Caco-2 (cell line): ENCODE measurements at regions not wholly inside any gene's neighbourhood (a gene's known extent, or its start where the extent isn't known, plus 50 kb on each side); places are given as distances from the start of the nearest gene placed in this dataset.
"Not testable (repeated sequence)": the region's sequence is repeated elsewhere in the genome, so short reads cannot be mapped to it uniquely, and the experiment has no call there.

Source experiments
- BruUV-seq: library from RNA; stranded (reverse); fragments of 400-500 nt; replicated peaks from 2 replicates; lab custom pipeline; 2021; lab: Mats Ljungman, UMichigan
- CTCF ChIA-PET: fragments of 300-600 bp; sonication (Branson Sonifier 250); formaldehyde crosslinking; loops from one replicate; lab custom pipeline; 2022; ENCODE audit warnings: antibody characterized with exemption; lab: Charles Lee
- POLR2A ChIA-PET: fragments of 300-600 bp; sonication (Branson Sonifier 250); formaldehyde crosslinking; loops from one replicate; lab custom pipeline; 2022; ENCODE audit warnings: antibody characterized with exemption; lab: Charles Lee
- DNase-seq, 2 experiments: peaks; one replicate each; pipeline versions ENCODE4 v3.0.0 to v3.0.0-alpha.2; 2020 to 2022
- H3K27me3 ChIP-seq: replicated peaks from 2 replicates; pipeline ENCODE4 v1.6.0; 2011; ENCODE audit warnings: low read length; ENCODE audit not compliant: control insufficient read depth, insufficient read depth
- H3K36me3 ChIP-seq: 2 replicates; pipeline ENCODE4 v1.5.1; 2011; ENCODE audit warnings: low read length; ENCODE audit not compliant: control insufficient read depth, insufficient read depth
- H3K4me1 ChIP-seq: fragments of 250-450 bp; sonication (Bioruptor Pico); 2 replicates; pipeline ENCODE4 v1.5.1; 2020; ENCODE audit warnings: mild to moderate bottlenecking
- H3K4me3 ChIP-seq: 2 replicates; pipeline ENCODE4 v1.5.1; 2011; ENCODE audit warnings: low read depth, mild to moderate bottlenecking, control low read depth, low read length
- H3K9me3 ChIP-seq: fragments of 250-450 bp; sonication (Bioruptor Pico); 2 replicates; pipeline ENCODE4 v1.5.1; 2020; ENCODE audit warnings: mild to moderate bottlenecking, moderate library complexity
- H3K27ac Mint-ChIP-seq: one replicate; pipeline ENCODE4 v1.8.0; 2022; ENCODE audit warnings: mixed read lengths; ENCODE audit not compliant: unreplicated experiment
- H3K27me3 Mint-ChIP-seq: one replicate; pipeline ENCODE4 v1.8.0; 2022; ENCODE audit warnings: mixed read lengths; ENCODE audit not compliant: insufficient read depth, unreplicated experiment
- H3K36me3 Mint-ChIP-seq: one replicate; pipeline ENCODE4 v1.8.0; 2022; ENCODE audit warnings: mild to moderate bottlenecking, mixed read lengths; ENCODE audit not compliant: insufficient read depth, unreplicated experiment
- H3K4me1 Mint-ChIP-seq: one replicate; pipeline ENCODE4 v1.8.0; 2022; ENCODE audit warnings: low read depth, mixed read lengths; ENCODE audit not compliant: unreplicated experiment
- H3K4me3 Mint-ChIP-seq: one replicate; pipeline ENCODE4 v1.8.0; 2022; ENCODE audit warnings: mild to moderate bottlenecking, moderate library complexity, mixed read lengths; ENCODE audit not compliant: unreplicated experiment
- H3K9me3 Mint-ChIP-seq: one replicate; pipeline ENCODE4 v1.8.0; 2022; ENCODE audit warnings: mixed read lengths; ENCODE audit not compliant: unreplicated experiment
- intact Hi-C: fragments of 100-400 bp; cut with micrococcal nuclease; formaldehyde crosslinking; loops from one replicate; pipeline ENCODE4 v1.10.0; 2022; ENCODE audit not compliant: unreplicated experiment
- TF ChIP-seq, protein P1 (sequence below), 2 experiments: fragments of 200-600 bp in 1 of 2; IDR thresholded peaks; 1 replicate in 1 of 2; 2 replicates in 1 of 2; pipeline versions ENCODE4 v1.5.1 to v1.8.0; 2011 to 2022; ENCODE audit warnings: antibody characterized with exemption in 1 of 2, control low read depth in 1 of 2, inconsistent platforms in 1 of 2, low read depth in 1 of 2, low read length in 1 of 2, mild to moderate bottlenecking in 1 of 2, moderate library complexity in 1 of 2; ENCODE audit not compliant: insufficient read depth in 1 of 2, severe bottlenecking in 1 of 2, unreplicated experiment in 1 of 2

- ChIA-PET CTCF (interaction anchor here (0.6 kb wide), 1 partner anchor 19 kb away, joined by 4 read pairs; no protein-coding TSS in a partner anchor), POLR2A (no interaction called here)
- Mint-ChIP-seq H3K4me3 (no peak overlapping the region), H3K27ac (no peak overlapping the region), H3K9me3 (peaks cover 22% of the 10 kb centered on the region), H3K36me3 (no peaks in the 10 kb centered on the region), H3K27me3 (peaks cover 14% of the 10 kb centered on the region), H3K4me1 (no peaks in the 10 kb centered on the region)
- Histone ChIP-seq H3K27me3 (no peaks in the 10 kb centered on the region), H3K4me3 (no peak overlapping the region), H3K4me1 (no peaks in the 10 kb centered on the region), H3K36me3 (no peaks in the 10 kb centered on the region), H3K9me3 (no peaks in the 10 kb centered on the region)
- no peak for DNase-seq
- BruUV-seq: no TSS peak
- intact Hi-C loops: no loop called here
- TF ChIP-seq, protein P1, sequence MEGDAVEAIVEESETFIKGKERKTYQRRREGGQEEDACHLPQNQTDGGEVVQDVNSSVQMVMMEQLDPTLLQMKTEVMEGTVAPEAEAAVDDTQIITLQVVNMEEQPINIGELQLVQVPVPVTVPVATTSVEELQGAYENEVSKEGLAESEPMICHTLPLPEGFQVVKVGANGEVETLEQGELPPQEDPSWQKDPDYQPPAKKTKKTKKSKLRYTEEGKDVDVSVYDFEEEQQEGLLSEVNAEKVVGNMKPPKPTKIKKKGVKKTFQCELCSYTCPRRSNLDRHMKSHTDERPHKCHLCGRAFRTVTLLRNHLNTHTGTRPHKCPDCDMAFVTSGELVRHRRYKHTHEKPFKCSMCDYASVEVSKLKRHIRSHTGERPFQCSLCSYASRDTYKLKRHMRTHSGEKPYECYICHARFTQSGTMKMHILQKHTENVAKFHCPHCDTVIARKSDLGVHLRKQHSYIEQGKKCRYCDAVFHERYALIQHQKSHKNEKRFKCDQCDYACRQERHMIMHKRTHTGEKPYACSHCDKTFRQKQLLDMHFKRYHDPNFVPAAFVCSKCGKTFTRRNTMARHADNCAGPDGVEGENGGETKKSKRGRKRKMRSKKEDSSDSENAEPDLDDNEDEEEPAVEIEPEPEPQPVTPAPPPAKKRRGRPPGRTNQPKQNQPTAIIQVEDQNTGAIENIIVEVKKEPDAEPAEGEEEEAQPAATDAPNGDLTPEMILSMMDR (IDR thresholded peaks at IDR 0.05; ENCODE audit: insufficient read depth in 1 of 2, low read depth in 1 of 2, low read length in 1 of 2, severe bottlenecking in 1 of 2, unreplicated experiment in 1 of 2): no peak
Measured at GRCh38 chr5:40353442-40353841, 326.3 kb upstream of the PTGER4 start.

- H3K9me3 Mint-ChIP-seq: peaks cover 22% of the 10 kb centered on the region
- H3K9me3 ChIP-seq: no peaks in the 10 kb centered on the region
- DNase-seq: no peak
- CTCF ChIA-PET: no interaction called here
- H3K4me3 Mint-ChIP-seq: no peak overlapping the region
- H3K36me3 Mint-ChIP-seq: no peaks in the 10 kb centered on the region
- POLR2A ChIA-PET: no interaction called here
- BruUV-seq: no TSS peak
- H3K36me3 ChIP-seq: no peaks in the 10 kb centered on the region
- TF ChIP-seq, protein P1 (IDR thresholded peaks at IDR 0.05; ENCODE audit: insufficient read depth in 1 of 2, low read depth in 1 of 2, low read length in 1 of 2, severe bottlenecking in 1 of 2, unreplicated experiment in 1 of 2): no peak
- peaks cover 7% of the 10 kb centered on the region for H3K27me3 Mint-ChIP-seq
- no peak overlapping the region for H3K4me3 ChIP-seq
- no peak overlapping the region for H3K27ac Mint-ChIP-seq
- H3K4me1 Mint-ChIP-seq: no peaks in the 10 kb centered on the region
- H3K27me3 ChIP-seq: no peaks in the 10 kb centered on the region
- no peaks in the 10 kb centered on the region for H3K4me1 ChIP-seq
- intact Hi-C loops: no loop called here
Measured at GRCh38 chr5:40347981-40348725, 331.6 kb upstream of the PTGER4 start.

- BruUV-seq: no TSS peak
- no peaks in the 10 kb centered on the region for H3K4me1 Mint-ChIP-seq
- Histone ChIP-seq H3K27me3 (no peaks in the 10 kb centered on the region), H3K4me1 (no peaks in the 10 kb centered on the region), H3K36me3 (no peaks in the 10 kb centered on the region), H3K9me3 (no peaks in the 10 kb centered on the region), H3K4me3 (no peak overlapping the region)
- POLR2A ChIA-PET: no interaction called here
- no peak for DNase-seq
- H3K4me3 Mint-ChIP-seq: no peak overlapping the region
- peaks cover 22% of the 10 kb centered on the region for H3K9me3 Mint-ChIP-seq
- CTCF ChIA-PET: no interaction called here
- H3K27ac Mint-ChIP-seq: no peak overlapping the region
- no peaks in the 10 kb centered on the region for H3K36me3 Mint-ChIP-seq
- intact Hi-C loops: no loop called here
- H3K27me3 Mint-ChIP-seq: peaks cover 7% of the 10 kb centered on the region
- TF ChIP-seq, protein P1 (IDR thresholded peaks at IDR 0.05; ENCODE audit: insufficient read depth in 1 of 2, low read depth in 1 of 2, low read length in 1 of 2, severe bottlenecking in 1 of 2, unreplicated experiment in 1 of 2): no peak
Measured at GRCh38 chr5:40346901-40347300, 332.8 kb upstream of the PTGER4 start.

DNA sequence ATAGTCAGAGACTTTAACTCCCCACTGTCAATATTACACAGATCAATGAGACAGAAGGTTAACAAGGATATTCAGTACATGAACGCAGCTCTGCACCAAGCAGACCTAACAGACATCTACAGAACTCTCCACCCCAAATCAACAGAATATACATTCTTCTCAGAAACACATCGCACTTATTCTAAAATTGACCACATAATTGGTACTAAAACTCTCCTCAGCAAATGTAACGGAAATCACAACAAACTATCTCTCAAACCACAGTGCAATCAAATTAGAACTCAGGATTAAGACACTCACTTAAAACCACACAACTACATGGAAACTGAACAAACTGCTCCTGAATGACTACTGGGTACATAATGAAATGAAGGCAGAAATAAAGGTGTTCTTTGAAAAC is 341.3 kb upstream of the PTGER4 start:
- CTCF ChIA-PET, intact Hi-C loops, H3K4me1 Mint-ChIP-seq, H3K9me3 ChIP-seq, H3K4me3 ChIP-seq, H3K9me3 Mint-ChIP-seq, H3K36me3 ChIP-seq, H3K27ac Mint-ChIP-seq, H3K4me3 Mint-ChIP-seq, H3K27me3 ChIP-seq, H3K36me3 Mint-ChIP-seq, BruUV-seq, H3K4me1 ChIP-seq, POLR2A ChIA-PET, DNase-seq: not testable (repeated sequence)
- H3K27me3 Mint-ChIP-seq: peaks cover 20% of the 10 kb centered on the region
